ENCODE measurements at regions not wholly inside any gene's neighbourhood (a gene's known extent, or its start where the extent isn't known, plus 50 kb on each side); places are given as distances from the start of the nearest gene placed in this dataset.

DNA sequence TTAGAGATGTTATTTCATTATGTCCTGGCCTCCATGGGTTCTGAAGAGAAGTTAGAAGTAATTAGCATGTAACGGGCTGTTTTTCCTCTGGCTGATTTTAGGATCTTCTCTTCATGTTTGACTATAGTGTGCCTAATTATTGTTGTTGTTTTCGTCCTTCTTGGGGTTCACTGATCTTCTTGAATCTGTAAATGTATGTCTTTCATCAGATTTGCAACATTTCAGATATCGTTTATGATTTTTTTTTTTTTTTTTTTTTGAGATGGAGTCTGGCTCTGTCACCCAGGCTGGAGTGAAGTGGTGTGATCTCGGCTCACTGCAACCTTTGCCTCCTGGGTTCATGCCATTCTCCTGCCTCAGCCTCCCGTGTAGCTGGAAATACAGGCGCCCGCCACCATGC lies 246.7 kb downstream of the TFAP2C start:
- TF ChIP-seq, protein P1, sequence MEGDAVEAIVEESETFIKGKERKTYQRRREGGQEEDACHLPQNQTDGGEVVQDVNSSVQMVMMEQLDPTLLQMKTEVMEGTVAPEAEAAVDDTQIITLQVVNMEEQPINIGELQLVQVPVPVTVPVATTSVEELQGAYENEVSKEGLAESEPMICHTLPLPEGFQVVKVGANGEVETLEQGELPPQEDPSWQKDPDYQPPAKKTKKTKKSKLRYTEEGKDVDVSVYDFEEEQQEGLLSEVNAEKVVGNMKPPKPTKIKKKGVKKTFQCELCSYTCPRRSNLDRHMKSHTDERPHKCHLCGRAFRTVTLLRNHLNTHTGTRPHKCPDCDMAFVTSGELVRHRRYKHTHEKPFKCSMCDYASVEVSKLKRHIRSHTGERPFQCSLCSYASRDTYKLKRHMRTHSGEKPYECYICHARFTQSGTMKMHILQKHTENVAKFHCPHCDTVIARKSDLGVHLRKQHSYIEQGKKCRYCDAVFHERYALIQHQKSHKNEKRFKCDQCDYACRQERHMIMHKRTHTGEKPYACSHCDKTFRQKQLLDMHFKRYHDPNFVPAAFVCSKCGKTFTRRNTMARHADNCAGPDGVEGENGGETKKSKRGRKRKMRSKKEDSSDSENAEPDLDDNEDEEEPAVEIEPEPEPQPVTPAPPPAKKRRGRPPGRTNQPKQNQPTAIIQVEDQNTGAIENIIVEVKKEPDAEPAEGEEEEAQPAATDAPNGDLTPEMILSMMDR (IDR thresholded peaks at IDR 0.05; ENCODE audit: low read depth): no peak

DNA sequence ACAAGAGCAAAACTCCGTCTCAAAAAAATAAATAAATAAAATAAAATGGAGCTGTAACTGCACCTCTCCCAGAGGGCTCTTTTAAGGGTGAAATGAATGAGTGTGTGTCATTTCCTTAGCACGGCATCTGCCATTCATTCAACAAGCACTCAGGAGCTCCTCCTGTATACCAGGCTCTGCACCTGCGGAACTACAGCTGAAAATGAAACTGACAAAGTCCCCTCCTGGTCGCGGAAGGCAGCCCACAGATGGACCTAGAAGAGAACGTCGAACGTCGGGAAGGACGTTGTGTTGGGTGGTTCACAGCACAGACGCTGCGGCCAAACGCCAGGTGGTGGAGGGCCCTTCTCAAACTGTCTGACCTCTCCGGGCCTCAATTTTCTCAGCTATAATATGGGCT lies 256.4 kb downstream of the TFAP2C start:
- TF ChIP-seq, protein P1 (IDR thresholded peaks at IDR 0.05; ENCODE audit: low read depth): no peak

DNA sequence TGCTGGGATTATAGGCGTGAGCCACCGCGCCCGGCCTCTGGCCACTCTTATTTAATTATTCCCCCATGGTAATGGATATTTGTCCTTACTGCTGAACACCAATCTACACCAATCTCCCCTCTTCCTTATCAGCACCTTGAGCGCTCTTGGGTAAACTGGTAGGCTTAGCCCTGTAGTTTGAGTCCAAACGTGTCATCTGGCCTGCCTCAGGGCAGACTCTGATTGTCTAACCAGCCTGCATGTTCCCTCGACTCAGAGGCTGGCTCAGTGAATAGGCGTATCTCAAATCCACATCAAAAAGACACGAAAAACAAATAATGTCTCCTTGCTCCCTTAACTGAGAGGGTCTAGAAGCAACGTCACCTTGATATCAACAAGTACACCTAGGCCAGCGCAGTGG lies 260.9 kb downstream of the TFAP2C start:
- TF ChIP-seq, protein P1 (IDR thresholded peaks at IDR 0.05; ENCODE audit: low read depth): no peak

DNA sequence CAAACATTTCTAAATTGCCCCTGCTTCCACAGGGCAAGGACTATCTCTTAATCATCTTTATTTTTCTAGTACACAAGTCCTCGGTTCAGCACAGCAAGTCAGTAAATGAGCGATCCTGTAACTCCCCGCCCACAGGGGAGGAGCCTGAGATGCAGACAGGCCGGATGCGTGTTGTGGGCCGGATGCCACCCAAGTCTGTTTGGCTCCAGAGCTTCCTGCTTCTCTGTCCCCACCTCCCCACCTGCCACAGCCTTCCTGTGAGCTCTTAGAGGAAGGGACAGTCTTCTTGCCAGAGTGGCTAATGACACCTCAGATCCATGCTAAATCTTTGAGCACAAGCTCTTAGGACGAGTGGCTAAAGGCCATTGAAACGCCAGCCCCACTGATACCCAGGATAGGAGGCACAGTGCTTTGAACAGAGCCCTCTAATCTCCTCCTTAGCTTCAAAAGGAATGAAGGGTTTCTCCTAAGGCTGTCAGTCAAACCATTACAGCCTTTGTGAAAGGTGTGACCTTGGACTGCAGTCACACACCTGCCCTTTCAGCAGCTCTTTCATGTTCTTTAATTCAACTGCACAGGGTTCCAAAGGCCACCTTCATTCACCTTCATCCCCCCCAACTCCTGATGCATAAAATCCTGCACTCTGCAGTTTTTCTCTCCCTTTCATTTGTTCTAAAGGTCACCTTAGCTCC lies 264.3 kb downstream of the TFAP2C start:
- TF ChIP-seq, protein P1 (IDR thresholded peaks at IDR 0.05; ENCODE audit: low read depth): no peak

DNA sequence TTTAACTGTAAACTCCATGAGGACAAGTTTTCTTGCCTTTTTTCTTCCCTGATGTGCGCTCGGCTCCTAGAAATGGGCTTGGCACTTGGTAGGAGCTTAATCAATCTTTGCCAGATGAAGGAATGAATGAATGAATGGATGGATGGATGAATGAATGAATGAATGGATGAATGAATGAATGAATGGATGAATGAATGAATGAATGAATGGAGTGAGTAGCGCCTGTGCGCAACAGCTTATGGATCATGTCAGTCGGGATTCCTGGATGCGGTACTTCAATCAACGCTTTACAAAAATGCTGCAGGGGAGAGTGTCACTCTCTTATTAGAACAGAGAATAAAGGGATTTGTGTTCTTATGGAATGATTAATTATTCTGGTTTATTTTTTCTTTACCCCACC lies 267.3 kb downstream of the TFAP2C start:
- TF ChIP-seq, protein P1 (IDR thresholded peaks at IDR 0.05; ENCODE audit: low read depth): no peak

DNA sequence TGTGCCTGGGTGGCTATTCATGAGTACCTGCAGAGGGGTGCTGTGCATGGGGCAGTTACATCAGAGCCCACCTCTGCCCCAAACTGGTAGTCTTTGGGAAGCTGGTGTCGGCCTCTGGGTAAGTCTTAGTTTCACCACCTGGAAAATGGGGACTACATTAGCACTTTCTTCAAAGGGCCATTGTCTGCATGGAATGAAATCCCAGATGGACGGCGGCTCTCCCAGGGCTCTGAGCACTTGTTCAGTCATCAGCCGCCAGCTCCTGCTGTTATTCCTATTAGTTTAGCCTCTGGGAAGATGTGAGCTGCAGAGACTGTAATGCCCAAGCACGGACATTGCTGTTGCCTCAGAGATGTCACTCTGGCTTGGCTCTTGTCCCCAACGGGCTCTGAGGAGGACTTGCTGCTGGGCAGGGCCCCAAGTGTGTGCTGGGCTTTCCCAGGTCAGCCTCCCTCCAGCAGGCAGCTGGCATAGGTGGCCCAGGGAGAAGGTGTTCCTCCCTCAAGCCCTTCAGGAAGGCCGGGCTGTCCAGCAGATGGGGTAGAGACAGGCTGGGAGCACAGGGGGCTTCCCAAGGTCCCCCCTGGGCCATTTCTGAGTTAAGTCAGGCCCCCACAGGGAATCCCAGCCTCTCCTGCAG lies 268.3 kb downstream of the TFAP2C start:
- TF ChIP-seq, protein P1 (IDR thresholded peaks at IDR 0.05; ENCODE audit: low read depth): no peak

DNA sequence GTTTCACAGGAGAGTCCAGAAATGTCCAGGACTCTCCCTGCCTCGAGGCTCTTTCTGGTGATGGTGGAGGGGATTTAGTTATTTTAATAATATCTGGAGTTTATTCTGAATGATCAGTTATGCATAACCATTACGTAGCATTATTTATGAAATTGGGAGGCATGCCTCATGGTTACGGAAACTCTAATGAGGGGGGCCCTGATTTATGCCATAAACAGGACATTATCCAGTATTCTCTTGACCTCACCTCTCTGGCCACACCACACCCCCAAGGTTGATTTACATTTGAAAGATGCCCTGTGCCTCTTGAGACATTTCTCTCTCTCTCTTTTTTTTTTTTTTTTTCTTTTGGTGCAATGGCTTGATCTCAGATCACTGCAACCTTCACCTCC lies 268.8 kb downstream of the TFAP2C start:
- TF ChIP-seq, protein P1 (IDR thresholded peaks at IDR 0.05; ENCODE audit: low read depth): no peak
